Left forelimb (tissue), 1 donor: ENCODE measurements at regions not wholly inside any gene's neighbourhood (a gene's known extent, or its start where the extent isn't known, plus 50 kb on each side); places are given as distances from the start of the nearest gene placed in this dataset.

Source experiments
- DNase-seq: peaks from one replicate; pipeline ENCODE4 v3.0.0-alpha.2; 2018; ENCODE audit warnings: low spot score

DNA sequence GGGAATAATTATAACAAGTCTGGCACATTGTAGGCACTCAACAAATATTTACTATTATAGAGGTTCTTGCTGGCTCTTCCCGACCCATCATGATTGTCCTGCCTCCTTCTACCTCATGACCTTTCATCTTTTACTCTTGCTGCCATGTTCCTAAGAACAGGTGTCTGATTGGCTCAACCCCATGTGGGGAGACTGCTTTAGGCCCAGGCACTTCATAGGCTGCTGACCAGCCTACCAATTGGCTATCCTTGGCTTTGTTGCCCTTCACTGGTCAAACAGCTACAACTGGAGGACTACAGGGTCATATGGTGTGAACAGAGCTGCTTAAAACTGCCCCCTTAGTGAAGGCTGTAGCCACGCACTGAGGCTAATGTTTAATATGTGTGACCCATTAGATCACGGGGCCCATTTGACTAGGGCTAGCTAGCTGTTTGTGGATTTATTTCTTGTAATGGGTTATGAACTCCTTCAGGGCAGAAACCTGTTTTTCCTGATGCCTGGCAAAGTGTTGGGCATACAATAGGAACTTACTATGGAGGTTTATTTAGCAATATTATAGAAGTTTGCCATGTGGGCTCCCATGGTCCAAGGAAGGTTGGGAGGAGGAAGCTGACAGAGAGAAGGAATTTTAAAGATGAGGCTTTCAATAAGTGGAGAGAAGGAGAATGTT lies 239.9 kb upstream of the TBC1D5 start:
- DNase-seq: no peak

DNA sequence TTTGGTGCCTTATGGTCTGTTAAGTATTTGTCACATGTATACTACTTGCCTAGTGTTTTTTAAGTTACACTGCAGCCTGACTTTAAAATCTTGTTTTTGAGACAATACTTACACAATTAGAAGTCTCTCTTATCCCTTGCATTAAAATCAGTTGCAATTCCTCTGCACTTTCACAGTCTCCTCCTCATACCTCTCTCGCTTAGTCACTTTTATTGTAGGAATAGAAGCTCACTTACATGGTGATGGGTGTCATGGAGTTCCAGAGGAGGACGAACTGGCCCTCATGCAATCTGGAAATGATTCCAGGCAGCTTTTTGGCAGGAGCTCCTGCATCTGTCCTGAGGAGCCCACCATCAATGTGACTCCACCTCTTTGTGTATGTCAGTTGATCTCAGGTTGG lies 238.4 kb upstream of the TBC1D5 start:
- DNase-seq: no peak

DNA sequence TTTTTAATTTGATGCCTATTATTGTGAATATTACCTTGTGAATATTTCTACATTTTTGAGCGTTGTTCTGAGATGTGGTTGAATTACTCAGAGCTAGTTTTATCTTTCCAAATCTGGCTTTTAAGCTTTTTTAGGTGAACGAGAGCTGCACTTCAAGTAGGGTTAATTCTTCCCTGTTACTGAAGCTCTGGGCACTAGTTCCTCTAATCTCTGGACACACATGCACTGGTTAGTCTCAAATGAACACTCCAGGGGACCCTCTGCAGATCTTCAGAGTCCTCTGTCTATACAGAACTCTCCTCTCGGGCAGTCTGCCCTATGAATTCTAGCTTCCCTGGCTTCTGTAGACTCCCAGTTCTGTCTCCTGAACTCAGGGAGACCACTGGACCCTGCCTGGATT lies 237.5 kb upstream of the TBC1D5 start:
- no peak for DNase-seq

DNA sequence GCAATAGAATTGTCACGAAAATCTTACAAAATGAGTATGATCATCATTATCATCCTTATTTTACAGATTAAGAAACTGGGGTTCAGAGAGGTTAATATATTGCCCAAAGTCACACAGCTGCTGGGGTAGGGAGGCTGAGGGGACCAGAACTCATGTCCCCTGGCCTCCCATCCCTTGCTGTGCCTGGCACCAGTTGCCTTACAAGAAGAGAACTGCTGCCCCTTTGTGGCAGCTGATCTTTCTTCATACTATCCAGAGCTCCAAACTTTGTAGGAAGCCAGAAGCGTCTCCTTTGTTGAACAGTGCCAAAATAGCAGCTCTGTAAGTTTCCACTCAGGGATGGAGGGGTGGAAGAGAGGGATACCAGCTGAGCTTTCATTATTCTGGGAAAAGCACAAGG lies 236.8 kb upstream of the TBC1D5 start:
- no peak for DNase-seq

DNA sequence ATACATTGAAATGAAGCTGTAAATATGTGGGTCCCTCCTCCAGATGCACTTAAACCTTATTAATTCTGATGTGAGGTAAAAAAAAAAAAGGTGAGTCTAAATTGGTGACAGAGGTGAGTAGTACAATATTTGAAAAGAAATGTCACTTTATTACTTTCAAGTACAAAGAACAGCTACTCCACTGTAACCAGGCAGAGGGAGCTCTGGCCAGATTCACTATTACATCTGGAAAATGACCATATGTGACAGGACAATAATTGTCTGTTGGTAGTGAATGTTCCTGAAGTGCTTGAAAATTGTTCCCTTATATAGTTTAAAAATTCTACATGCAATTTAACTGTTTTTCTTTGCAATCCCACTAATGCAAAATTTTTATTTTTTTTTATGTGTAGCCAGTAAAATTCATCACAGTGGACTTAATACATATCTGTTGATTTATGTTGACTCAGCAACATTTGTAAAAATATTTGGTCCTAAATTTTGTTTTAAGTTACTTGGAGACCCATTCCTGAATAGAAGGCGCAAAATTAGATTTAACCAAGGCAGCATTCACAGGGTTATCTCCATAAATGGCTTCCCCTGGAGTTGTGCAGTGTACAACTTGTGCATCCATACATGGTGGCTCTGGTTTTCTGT lies 231.9 kb upstream of the TBC1D5 start:
- no peak for DNase-seq

DNA sequence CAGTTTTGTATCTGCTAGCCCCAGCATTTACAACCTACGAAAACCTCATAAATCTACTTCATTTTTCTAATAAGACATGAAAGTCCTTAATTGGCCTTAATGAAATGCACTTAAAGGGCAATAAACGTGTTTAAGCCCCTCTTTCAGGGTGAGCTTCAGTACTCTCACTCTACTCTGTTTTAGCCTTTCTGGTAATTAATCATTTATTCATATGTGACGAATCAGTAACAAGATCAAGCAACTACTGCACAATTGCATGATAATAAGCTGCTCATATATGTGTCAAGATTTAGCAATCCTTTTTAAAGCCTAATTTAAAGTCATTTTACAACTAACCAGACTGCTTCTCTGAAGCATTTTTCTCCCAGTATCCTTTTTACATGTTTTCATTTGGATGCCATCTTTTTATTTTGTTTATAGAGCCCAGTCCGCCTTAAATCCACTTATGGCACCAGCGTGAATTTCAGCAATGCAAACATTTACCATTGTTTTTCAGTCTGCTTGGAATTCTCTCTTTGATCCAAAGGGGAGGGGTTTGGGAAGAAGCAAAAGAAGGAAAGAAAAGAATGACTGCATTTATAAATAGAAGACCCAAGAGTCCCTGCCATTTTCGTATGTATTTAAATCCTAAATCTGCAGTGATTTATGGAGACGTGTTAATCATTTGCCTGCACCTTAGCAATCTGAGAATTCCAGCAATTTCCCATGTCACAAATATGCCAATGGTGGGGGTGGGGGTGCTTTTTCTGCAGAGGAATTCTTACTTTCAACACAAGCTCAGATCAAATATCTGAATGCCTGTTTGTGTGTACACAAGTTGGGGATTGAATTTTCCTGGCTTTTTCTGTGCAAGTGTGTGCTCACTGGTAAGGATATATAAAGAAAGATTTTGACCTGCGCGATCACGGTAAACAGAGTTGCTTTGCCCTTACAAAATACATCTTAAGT lies 230.8 kb upstream of the TBC1D5 start:
- DNase-seq: no peak

DNA sequence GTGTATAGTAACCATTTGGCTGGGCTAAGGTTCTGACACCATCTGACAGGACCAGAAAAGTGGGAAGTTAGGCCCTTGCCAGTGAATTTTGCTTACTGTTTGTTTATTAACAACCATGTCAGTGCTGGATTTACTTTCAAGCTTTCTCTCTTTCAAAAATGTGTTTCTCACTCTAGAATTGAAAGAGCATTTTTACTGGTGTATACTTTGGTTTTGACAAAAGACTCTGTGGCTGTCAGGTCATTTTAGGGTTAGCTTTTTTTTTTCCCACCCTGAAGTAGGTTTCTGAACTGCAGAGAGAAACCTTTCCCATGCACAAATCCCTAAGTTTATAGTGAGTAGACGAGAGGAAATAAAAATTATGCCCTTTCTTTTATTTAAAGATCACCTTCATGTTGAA lies 230.0 kb upstream of the TBC1D5 start:
- no peak for DNase-seq

DNA sequence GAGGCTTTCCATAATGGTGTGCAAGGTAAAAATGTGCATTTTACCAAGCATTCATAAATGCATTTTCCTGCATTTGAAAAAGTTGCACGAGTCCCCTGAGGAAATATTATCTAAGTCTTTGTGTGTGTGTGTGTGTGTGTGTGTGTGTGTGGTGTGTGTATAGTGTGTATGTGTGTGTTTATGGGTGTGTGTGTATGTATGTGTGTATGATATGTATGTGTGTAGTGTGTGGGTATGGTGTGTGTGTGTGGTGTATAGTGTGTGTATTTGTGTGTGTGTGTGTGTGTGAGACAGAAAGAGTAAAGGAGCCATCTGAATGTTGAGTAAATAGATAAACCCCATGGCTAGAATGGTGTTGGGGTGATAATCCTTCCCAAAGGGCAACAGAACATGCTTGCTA lies 229.6 kb upstream of the TBC1D5 start:
- no peak for DNase-seq

DNA sequence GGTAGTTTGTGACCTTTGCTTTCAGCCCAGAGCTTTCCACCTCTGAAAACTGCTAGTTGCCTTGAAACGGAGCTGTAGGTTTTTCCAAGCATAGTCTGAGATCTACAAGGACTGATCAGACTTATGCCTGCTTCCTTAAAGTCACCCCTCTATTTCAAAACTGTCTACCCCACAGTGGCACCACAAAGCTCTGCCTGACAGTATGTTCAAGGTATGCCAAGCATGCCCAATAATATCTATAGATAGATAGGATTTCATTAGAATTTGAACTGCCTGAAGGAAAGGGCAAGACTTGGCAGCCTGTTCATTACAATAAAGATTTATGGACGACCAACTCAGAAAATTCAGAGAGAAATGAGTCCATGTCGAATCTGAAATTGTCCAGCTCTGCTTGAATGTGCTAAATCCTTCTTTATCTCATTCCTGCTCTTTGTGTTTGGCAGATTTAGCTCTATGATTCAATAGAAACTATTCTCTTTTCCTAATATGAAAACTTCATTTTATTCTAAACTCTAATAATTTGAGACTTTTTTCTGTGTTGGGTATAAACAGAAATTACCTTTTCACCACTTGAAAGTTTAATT lies 227.6 kb upstream of the TBC1D5 start:
- no peak for DNase-seq

DNA sequence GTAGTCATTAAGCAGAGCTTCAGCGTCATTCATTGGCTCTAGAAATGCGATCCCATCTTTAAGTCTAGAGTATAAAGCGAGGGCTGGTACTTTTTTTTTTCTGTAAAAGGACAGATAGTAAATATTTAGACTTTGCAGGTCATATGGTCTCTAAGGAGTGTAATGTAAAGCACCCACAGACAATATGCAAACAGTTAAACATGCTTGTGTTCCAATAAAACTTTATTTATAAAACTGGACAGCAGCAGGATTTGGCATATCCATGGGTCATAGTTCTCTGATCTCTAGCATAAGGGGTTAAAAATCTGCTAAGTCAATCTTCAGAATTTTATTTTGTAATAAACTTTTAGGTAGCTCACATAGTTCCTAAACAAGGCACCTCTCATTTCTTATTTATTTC lies 226.8 kb upstream of the TBC1D5 start:
- no peak for DNase-seq

DNA sequence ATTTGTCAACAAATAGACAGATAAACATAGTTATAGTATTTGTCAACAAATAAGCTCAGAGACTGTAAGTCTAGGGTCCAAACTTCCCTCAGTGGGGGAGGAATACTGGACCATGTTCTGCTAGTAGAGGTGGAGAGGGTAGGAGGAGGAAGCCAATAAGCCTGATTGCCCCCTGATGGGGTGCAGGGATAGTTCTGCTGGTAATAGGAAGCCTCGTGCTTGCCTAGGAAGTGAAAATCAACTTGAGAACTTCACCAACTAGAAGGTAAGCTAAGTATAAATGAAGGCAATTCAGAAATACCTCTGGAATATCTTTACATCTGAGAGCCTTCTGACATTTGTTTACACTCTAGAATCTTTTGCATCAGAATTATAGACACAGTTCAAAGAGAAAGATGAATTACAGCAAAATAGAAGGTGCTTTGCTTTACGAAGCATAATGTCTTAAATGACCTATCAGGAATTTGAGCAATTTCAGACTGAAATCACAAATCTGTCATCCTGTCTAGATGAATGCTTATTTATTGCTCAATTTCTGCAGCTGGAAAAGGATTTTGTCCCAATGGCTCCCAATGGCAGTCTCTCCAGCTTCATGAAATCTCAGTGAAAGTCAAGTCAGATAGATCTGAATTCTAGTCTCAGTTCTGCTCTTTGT lies 225.6 kb upstream of the TBC1D5 start:
- DNase-seq: no peak

DNA sequence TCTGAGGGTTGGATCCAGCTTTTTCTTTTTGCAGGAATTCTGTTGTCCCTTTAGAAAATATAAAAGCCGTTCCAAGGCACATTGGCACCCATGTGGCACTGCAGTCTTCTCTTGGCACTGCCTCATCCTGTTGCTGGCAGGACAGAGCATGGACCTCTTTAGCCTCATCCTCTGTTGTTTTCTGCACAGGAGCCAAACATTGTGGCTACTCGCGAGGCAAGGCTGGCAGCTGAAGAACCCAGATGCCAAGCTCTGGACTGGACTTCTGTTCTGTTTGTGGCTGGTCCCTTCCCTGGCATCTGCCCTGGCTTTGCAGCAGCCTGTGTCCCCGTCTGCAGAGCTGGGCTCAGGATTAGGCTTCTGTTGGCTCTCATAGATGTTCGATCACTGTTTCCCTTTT lies 224.7 kb upstream of the TBC1D5 start:
- no peak for DNase-seq

DNA sequence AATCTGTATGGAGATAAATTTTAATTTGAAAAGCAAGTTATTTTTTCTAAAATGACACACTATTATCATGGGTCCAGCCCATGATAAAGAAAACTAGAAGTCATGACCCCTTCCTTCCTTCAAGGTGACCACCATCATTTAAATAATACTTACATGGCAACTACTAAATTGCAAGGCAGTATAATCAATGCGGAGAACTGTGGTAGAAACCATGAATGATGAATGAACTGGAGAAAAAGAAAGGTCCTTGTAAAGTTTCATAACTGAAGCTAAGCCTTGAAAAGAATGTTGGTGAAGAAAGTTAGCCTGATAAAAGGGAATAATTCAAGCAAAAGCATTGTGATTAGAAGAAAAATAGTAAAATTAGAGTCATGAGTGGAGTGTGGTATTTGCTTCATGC lies 222.9 kb upstream of the TBC1D5 start:
- no peak for DNase-seq

DNA sequence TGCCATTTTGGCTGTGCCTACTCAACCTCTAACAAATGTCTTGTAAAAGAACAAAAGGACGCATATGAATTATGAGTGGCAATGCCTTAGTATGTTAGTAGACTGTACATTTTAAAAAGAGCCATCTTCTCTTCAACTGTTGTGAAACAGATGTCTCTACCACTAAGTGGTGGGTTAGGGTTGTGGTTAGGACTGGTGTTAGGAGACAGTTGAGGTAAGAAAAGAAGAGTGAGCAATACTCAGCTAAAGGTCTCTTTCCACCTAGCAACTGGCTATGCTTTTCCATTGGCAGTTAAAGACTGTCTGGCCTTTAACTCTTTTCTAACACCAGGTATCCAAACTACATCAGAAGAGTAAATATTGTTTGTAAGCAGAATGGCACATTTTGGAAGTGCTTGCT lies 221.7 kb upstream of the TBC1D5 start:
- DNase-seq: no peak

DNA sequence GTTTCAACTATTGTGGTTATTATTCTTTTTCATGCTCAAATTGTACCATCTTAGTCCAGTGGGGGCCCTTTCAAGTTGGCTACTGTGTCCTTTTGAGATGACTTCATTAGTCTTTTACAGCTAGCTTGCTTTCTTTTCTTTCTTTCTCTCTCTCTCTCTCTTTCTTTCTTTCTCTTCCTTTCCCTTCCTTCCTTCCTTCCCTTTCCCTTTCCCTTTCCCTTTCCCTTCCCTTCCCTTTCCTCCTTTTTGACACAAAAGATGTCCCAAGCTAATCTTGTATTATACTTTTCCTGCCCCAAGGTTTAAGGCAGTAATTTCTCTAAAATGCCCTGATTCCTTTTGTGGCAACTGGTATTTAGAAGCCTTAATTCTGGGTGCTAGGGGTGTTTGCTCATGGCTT lies 213.0 kb upstream of the TBC1D5 start:
- no peak for DNase-seq

DNA sequence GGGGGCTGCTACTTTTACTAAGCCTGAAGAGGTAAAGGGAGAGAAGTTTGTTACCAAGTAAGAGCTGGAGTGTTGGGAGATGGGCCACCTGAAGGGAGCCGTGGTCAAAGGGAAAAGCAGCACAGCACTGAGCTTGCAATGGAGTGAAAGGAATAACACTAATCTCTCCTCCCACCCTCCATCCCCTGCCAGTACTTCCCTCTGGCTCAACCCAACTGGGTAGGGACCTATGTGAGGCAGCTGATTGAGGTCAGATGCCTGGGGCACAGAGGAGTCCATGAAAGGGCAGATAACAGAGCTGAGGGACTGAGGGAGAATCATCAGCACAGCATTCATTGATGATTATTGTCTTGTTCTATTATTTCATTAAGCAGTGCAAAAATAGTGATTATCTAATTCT lies 212.4 kb upstream of the TBC1D5 start:
- DNase-seq: no peak

DNA sequence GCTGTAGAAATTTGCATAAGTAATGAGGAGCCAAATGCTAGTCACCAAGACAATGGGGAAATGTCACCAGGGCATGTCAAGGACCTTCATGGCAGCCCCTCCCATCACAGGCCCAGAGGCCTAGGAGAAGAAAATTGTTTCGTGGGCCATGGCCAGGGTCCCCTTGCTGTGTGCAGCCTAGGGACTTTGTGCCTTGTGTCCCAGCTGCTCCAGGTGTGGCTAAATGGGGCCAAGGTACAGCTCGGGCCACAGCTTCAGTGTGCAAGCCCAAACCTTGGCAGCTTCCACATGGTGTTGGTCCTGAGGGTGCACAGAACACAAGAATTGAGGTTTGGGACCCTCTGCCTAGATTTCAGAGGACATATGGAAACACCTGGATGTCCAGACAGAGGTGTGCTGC lies 208.8 kb upstream of the TBC1D5 start:
- DNase-seq: no peak

DNA sequence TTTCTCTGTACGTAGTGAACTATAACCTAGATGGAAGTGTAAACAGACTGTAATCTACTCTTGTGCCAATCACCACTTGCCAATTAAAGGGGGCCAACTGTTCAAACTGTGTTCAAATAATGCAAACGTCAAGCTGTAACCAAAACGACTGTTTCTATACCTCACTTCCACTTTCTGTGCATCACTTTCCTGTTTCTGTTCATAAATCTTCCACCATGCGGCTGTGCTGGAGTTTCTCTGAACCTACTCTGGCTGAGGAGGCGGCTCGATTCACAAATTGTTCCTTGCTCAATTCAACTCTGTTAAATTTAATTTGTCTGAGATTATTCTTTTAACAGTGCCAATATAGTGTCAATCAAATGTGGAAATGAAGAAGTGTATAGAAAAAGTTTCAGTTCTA lies 206.7 kb upstream of the TBC1D5 start:
- DNase-seq: no peak

DNA sequence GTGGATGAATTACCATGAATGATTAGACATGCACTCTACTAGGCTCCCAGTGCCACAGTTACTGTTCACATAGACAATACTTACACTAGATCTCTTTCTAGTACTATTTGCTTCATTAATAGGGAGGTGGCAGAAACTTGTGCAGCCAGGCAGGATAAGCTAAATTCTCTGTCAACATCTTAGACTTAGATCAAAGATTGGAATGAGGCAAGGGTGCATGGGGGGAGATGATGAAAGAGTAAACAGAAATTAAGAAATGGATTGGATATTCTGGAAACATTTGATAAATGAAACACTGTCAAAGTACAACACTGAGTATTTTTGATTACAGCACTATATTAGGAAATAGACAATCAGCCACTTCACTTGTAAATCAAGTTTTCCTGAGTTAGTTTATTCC lies 205.4 kb upstream of the TBC1D5 start:
- DNase-seq: no peak

DNA sequence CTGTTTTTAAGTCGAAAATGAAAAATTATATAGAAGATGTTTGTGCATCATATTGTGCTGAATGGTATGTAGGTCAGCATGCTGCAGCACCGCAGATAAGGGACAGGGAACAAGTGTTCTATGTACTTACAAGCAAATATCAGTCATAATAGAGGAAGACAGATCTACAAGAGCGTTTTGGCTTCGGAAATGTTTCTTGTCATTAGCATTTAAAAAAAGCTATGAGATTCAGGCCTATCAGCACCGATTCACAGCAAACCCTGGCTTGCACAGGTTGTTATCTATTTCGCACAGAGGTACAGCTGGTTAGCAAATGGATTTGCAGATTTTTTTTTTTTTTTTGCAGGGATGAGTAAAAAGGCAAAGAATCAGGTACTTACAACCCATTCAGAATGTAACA lies 204.2 kb upstream of the TBC1D5 start:
- no peak for DNase-seq

DNA sequence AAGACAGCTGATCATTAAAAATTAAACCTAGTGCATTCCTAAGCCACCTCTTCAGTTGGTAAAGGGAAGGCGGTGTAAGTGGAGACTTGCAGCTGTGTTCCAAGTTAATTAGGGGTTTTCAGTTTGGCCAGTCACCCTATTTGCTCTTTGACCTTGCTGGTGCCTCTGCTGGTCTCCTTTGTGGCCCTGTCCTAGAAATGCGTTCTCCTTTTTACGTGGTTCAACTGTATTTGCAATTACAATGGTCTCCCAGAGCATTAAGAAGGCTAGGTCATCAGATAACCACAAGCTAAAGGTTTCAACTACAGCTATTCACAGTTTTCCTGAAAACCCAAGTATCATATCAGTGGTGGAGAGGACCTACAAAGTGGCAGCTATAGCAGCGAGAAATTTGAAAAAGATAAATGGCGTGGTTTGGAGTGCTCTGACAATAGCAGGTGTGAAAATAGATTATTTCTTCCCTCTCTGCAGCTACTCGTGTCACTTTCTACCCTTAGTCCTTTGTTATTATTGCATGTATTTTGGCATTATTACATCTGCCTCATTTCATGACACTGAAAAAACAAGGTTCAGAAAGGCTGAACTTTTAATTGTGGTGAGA lies 203.5 kb upstream of the TBC1D5 start:
- DNase-seq: no peak
